Upper lobe of left lung (tissue), 6 donors: ENCODE measurements at regions not wholly inside any gene's neighbourhood (a gene's known extent, or its start where the extent isn't known, plus 50 kb on each side); places are given as distances from the start of the nearest gene placed in this dataset.

Experiments used
- ATAC-seq, 2 donors: fragments of 200-7000 bp; cut with Tn5 transposase; one replicate each; pipeline ENCODE4 v1.9.1; 2022; ENCODE audit warnings: mild to moderate bottlenecking in 2 of 2, moderate library complexity in 2 of 2; ENCODE audit not compliant: low FRiP score in 2 of 2
- DNase-seq, 2 donors: peaks; one replicate each; pipeline ENCODE4 v3.0.0-alpha.2; 2019 to 2020
- H3K27ac ChIP-seq, 4 donors: fragments of 200-600 bp; sonication (generic); one replicate each; pipeline ENCODE4 v1.5.1; 2016 to 2019
- H3K27me3 ChIP-seq, 4 donors: fragments of 200-600 bp; sonication (generic); one replicate each; pipeline ENCODE4 v1.5.1; 2017 to 2019
- H3K36me3 ChIP-seq, 4 donors: fragments of 200-600 bp; sonication (generic); one replicate each; pipeline ENCODE4 v1.5.1; 2016 to 2019
- H3K4me1 ChIP-seq, 4 donors: fragments of 200-600 bp; sonication (generic); one replicate each; pipeline ENCODE4 v1.5.1; 2018 to 2019
- H3K4me3 ChIP-seq, 4 donors: fragments of 200-600 bp; sonication (generic); one replicate each; pipeline ENCODE4 v1.5.1; 2017 to 2019; ENCODE audit warnings: mild to moderate bottlenecking in 2 of 4, moderate library complexity in 1 of 4
- H3K9me3 ChIP-seq, 4 donors: fragments of 200-600 bp; sonication (generic); one replicate each; pipeline ENCODE4 v1.5.1; 2018 to 2019
- EP300 ChIP-seq, 4 donors: sonication (generic); formaldehyde crosslinking; IDR thresholded peaks; one replicate each; pipeline ENCODE4 v1.5.1; 2017; ENCODE audit warnings: antibody characterized with exemption in 4 of 4, control low read depth in 2 of 4
- POLR2A ChIP-seq, 4 donors: fragments of 450-650 bp; IDR thresholded peaks; one replicate each; pipeline ENCODE4 v1.5.1; 2016 to 2017; ENCODE audit warnings: antibody characterized with exemption in 4 of 4, mild to moderate bottlenecking in 2 of 4
- POLR2AphosphoS5 ChIP-seq, 2 donors: sonication (generic); formaldehyde crosslinking; IDR thresholded peaks; one replicate each; pipeline ENCODE4 v1.5.1; 2017; ENCODE audit warnings: antibody characterized with exemption in 2 of 2
- WGBS, 2 donors: methylation state at CpG; one replicate each; pipeline ENCODE4 v1.1.5; 2017 to 2018; 5-methylcytosine and 5-hydroxymethylcytosine counted together
- TF ChIP-seq, protein P1 (sequence below), 6 experiments: fragments of 450-650 bp in 4 of 6; fragments of 200-600 bp in 2 of 6; sonication (generic) in 2 of 6; IDR thresholded peaks; one replicate each; pipeline ENCODE4 v1.5.1; 2016 to 2019; ENCODE audit warnings: antibody characterized with exemption in 6 of 6
- donor health status: DM: no; HTN: no; CAD: no; lungs with moderate emphysema.
- donor health status: DM: no; HTN: yes; CAD: no; lungs with severe emphysema.

DNA sequence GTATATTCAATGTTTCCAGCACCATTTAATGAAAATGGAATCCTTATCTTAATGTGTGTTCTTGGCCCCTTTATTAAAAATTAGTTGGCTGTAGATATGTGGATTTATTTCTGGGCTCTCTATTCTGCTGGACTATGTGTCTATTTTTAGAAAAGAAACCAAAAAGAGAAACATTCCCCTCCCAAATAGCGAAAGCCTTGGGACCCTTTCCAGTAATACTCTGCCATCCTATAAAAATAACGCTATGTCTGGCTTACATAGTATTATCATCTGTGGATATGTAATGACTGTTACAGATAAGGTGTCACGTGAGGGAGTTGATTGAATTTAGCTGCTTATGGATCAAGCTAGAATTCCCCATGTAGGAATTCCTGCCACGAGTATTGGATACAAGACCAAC lies 279.3 kb upstream of the KIF2B start:
- DNase-seq: no peak
- H3K4me3 ChIP-seq: no peak overlapping the region
- H3K4me1 ChIP-seq: no peaks in the 10 kb centered on the region
- H3K27ac ChIP-seq: no peak overlapping the region
- no peaks in the 10 kb centered on the region for H3K27me3 ChIP-seq
- no peaks in the 10 kb centered on the region for H3K36me3 ChIP-seq
- no peaks in the 10 kb centered on the region for H3K9me3 ChIP-seq
- 56 to 60% methylated on average over 4 of the region's 4 CpGs for WGBS, 2 donors
- no peak for ATAC-seq
- TF ChIP-seq POLR2AphosphoS5 (IDR thresholded peaks at IDR 0.05) (no peak), POLR2A (IDR thresholded peaks at IDR 0.05) (no peak), EP300 (IDR thresholded peaks at IDR 0.05) (no peak)
- TF ChIP-seq, protein P1, sequence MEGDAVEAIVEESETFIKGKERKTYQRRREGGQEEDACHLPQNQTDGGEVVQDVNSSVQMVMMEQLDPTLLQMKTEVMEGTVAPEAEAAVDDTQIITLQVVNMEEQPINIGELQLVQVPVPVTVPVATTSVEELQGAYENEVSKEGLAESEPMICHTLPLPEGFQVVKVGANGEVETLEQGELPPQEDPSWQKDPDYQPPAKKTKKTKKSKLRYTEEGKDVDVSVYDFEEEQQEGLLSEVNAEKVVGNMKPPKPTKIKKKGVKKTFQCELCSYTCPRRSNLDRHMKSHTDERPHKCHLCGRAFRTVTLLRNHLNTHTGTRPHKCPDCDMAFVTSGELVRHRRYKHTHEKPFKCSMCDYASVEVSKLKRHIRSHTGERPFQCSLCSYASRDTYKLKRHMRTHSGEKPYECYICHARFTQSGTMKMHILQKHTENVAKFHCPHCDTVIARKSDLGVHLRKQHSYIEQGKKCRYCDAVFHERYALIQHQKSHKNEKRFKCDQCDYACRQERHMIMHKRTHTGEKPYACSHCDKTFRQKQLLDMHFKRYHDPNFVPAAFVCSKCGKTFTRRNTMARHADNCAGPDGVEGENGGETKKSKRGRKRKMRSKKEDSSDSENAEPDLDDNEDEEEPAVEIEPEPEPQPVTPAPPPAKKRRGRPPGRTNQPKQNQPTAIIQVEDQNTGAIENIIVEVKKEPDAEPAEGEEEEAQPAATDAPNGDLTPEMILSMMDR (IDR thresholded peaks at IDR 0.05): no peak

DNA sequence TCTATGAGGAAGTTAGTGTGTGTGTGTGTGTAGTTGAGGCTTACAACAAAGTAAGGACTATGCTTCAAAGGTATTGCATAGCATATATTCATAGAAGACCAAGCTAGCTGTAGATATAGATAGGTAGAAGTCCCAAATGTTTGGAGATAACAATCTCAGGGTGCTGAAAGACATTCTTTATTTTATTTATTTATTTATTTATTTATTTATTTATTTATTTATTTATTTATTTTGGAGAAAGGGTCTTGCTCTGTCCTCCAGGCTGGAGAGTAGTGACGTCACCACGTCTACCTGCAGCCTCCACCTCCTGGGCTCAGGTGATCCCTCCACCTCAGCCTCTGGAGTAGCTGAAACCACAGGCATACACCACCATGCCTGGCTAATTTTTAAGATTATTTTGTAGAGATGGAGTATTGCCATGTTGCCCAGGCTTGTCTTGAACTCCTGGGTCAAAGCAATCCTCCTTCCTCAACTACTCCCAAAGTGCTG lies 284.6 kb upstream of the KIF2B start:
- Histone ChIP-seq H3K9me3 (no peaks in the 10 kb centered on the region), H3K4me1 (no peaks in the 10 kb centered on the region), H3K36me3 (no peaks in the 10 kb centered on the region), H3K4me3 (no peak overlapping the region), H3K27ac (no peak overlapping the region), H3K27me3 (no peaks in the 10 kb centered on the region)
- TF ChIP-seq POLR2A (IDR thresholded peaks at IDR 0.05) (no peak), EP300 (IDR thresholded peaks at IDR 0.05) (no peak), POLR2AphosphoS5 (IDR thresholded peaks at IDR 0.05) (no peak)
- TF ChIP-seq, protein P1 (IDR thresholded peaks at IDR 0.05): no peak
- WGBS, 2 donors: 87 to 98% methylated on average over 2 of the region's 2 CpGs
- no peak for DNase-seq
- no peak for ATAC-seq

DNA sequence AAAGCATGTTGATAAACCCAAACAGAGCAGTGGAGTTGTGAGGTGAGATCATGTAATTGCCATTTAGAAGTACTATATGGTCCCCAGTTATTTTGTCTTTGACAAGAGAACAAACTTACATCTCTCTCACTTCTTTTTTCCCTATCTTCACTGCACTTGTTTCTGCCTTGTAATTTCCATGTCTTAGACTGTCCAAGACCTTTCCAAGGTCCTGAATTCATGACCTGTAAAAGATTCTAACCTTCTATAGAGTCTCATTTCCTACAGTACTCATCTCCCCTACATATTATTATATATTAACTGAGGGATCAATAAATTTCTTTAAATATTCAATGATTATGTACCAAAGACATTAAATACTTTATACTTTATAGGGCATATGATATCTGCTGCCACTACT lies 295.3 kb upstream of the KIF2B start:
- TF ChIP-seq POLR2A (IDR thresholded peaks at IDR 0.05): no peak
- TF ChIP-seq POLR2AphosphoS5 (IDR thresholded peaks at IDR 0.05): no peak
- no peak for TF ChIP-seq EP300 (IDR thresholded peaks at IDR 0.05)
- TF ChIP-seq, protein P1 (IDR thresholded peaks at IDR 0.05): no peak
- H3K27me3 ChIP-seq: no peaks in the 10 kb centered on the region

DNA sequence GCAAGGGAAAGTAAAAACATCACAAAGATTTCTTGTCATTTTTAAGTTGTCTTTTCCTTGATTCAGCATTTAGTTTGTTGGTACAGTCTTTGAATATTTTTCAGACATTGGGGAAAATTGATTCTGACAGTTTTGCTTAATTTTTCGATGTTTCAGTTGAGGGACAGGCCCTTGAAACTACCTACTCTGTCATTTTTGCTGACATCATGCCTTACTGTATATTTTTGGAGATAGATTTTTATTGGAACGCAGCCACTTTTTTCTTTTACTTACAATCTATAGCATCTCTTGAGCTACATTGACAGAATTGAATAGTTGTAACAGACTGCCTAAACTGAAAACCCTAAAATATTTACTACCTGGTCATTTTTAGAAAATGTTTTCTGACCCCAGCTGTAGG lies 297.1 kb upstream of the KIF2B start:
- DNase-seq (no peak), ATAC-seq (no peak)
- Histone ChIP-seq H3K4me1 (no peaks in the 10 kb centered on the region), H3K4me3 (no peak overlapping the region), H3K27ac (no peak overlapping the region), H3K27me3 (no peaks in the 10 kb centered on the region), H3K9me3 (no peaks in the 10 kb centered on the region), H3K36me3 (no peaks in the 10 kb centered on the region)
- 69 to 80% methylated on average over 2 of the region's 2 CpGs for WGBS, 2 donors
- no peak for TF ChIP-seq EP300 (IDR thresholded peaks at IDR 0.05)
- TF ChIP-seq POLR2AphosphoS5 (IDR thresholded peaks at IDR 0.05): no peak
- TF ChIP-seq POLR2A (IDR thresholded peaks at IDR 0.05): no peak
- TF ChIP-seq, protein P1 (IDR thresholded peaks at IDR 0.05): no peak

More for the DNA sequence above, 295.3 kb upstream of the KIF2B start:
- H3K4me1 ChIP-seq: no peaks in the 10 kb centered on the region
- no peaks in the 10 kb centered on the region for H3K9me3 ChIP-seq
- H3K36me3 ChIP-seq: no peaks in the 10 kb centered on the region
- no peak overlapping the region for H3K27ac ChIP-seq
- no peak overlapping the region for H3K4me3 ChIP-seq
- ATAC-seq (no peak), DNase-seq (no peak)

DNA sequence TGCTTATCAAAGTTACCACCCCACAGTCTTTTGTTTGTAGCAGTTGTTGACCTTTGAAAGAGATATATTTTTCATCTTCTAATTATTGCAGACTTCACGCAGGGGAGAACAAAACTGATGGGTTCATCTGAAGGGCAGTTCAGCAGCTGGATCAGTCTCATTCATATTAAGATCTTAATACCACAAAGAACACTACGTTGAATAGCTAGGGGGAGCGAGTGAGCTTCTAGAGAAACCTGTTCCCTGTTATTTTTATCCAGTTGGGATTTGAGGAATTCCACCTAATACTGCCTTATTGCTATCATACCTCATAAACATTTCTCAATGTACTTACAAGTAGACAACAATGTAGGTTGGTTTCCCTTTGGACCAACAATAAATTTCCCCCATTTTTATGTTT lies 306.1 kb upstream of the KIF2B start:
- TF ChIP-seq POLR2A (IDR thresholded peaks at IDR 0.05): no peak
- Histone ChIP-seq H3K27me3 (no peaks in the 10 kb centered on the region), H3K4me3 (no peak overlapping the region), H3K4me1 (no peaks in the 10 kb centered on the region), H3K27ac (no peak overlapping the region), H3K9me3 (no peaks in the 10 kb centered on the region), H3K36me3 (no peaks in the 10 kb centered on the region)
- DNase-seq: no peak
- 20 to 35% methylated on average over 3 of the region's 3 CpGs for WGBS, 2 donors
- ATAC-seq: no peak
